GM12873 (cell line): ENCODE measurements at regions not wholly inside any gene's neighbourhood (a gene's known extent, or its start where the extent isn't known, plus 50 kb on each side); places are given as distances from the start of the nearest gene placed in this dataset.

Experiments used
- TF ChIP-seq, protein P1 (sequence below): IDR thresholded peaks from 2 replicates; pipeline ENCODE4 v1.5.1; 2012; ENCODE audit warnings: low read depth, mild to moderate bottlenecking, moderate library complexity, low read length, control low read depth; ENCODE audit not compliant: insufficient read depth; ENCODE audit errors: missing control alignments

DNA sequence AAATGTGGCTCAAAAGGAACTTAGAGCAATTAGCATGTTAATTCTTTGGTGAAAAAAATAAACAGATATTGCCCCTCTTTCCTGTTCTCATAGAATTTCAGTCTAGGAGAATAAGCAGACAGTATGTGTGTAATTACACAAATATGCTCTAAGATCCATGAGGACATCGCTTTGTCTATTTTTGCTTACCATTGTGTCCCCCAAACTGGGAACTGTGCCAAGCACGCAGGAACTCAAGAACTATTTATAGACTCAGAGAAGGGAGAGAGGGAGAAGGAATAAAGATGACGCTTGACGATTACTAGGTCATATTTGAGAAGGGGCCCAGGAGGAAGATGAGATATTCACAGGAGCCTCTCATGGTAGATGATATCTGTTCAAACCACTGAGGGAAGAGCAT, 692.6 kb downstream of the RAB28 start:
- TF ChIP-seq, protein P1, sequence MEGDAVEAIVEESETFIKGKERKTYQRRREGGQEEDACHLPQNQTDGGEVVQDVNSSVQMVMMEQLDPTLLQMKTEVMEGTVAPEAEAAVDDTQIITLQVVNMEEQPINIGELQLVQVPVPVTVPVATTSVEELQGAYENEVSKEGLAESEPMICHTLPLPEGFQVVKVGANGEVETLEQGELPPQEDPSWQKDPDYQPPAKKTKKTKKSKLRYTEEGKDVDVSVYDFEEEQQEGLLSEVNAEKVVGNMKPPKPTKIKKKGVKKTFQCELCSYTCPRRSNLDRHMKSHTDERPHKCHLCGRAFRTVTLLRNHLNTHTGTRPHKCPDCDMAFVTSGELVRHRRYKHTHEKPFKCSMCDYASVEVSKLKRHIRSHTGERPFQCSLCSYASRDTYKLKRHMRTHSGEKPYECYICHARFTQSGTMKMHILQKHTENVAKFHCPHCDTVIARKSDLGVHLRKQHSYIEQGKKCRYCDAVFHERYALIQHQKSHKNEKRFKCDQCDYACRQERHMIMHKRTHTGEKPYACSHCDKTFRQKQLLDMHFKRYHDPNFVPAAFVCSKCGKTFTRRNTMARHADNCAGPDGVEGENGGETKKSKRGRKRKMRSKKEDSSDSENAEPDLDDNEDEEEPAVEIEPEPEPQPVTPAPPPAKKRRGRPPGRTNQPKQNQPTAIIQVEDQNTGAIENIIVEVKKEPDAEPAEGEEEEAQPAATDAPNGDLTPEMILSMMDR: no peak

DNA sequence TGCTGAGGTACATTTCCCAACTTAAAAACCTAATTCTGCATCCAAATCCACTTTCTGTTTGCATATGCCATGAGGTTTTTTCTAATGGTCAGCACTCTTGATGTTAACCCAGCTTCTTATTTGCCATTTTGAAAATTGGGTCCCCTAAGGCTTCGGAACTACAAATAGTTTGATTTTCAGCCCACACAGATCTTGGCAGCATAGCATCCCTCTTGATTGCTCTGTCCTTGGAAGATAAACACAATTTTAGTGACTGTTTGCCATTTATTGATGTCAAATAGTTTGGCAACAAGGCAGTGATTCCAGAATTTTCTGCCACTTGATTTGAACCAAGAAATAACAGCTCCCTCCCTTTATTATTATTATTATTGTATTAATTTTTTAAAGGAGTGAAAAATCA, 696.9 kb downstream of the RAB28 start:
- TF ChIP-seq, protein P1: no peak

DNA sequence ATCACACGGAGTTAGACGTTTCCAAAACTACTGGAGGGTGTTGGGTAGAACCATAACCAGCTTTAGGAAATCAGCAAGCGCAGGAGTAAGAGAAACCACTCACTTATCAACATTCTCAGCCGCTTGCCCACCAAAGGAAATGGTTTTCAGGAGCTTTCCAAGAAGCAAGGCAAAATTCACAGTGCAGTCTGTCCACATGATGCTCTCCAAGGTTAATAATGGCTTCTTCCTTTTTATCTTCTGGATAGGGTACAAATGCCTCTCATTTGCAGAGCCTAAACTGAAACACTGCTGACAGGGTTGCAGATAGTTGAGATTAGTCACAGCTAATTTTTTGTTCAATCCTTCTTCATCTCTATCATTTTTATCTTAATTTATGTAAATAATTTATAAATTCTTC, 705.4 kb downstream of the RAB28 start:
- TF ChIP-seq, protein P1: no peak

DNA sequence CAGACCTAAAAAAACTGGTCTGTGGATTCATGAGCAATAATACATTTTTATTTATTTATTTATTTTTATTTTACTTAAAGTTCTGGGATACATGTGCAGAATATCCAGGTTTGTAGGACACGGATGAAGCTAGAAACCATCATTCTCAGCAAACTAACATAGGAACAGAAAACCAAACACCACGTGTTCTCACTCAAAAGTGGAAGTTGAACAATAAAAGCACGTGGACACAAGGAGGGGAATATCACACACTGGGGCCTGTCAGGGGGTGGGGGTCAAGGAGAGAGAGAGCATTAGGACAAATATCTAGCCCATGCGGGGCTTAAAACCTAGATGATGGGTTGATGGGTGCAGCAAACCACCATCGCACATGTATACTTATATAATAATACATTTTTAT, 705.9 kb downstream of the RAB28 start:
- TF ChIP-seq, protein P1: no peak

DNA sequence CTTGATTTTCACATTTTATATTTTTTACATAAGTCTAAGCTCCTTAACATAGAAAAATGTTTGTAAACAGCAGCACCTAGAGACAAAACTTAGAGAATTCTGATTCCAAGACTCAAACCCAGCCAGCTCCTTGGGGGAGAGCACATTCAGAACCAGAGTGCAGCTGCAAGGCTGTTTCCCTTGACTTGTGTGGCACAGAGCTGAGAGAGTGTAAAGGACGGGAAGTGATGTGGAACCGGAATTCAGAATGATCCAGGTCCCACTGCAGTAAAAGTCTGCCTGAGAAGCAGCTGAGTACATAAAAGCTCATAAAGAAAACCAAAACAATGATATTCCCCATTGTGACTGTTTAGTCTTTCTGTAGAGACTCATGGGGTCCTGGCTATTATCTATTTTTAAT, 713.8 kb downstream of the RAB28 start:
- TF ChIP-seq, protein P1: no peak

DNA sequence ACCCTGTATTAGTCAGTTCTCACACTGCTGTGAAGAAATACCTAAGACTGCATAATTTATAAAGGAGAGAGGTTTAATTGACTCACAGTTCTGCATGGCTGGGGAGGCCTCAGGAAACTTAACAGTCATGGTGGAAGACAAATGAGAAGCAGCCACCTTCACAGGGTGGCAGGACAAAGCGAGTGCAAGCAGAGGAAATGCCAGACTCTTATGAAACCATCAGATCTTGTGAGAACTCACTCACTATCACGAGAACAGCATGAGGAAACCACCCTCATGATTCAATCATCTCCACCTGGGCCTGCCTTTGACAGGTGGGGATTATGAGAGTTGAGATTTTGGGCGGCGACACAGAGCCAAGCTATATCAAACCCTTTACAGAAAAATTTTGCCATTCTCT, 722.4 kb downstream of the RAB28 start:
- TF ChIP-seq, protein P1: no peak

DNA sequence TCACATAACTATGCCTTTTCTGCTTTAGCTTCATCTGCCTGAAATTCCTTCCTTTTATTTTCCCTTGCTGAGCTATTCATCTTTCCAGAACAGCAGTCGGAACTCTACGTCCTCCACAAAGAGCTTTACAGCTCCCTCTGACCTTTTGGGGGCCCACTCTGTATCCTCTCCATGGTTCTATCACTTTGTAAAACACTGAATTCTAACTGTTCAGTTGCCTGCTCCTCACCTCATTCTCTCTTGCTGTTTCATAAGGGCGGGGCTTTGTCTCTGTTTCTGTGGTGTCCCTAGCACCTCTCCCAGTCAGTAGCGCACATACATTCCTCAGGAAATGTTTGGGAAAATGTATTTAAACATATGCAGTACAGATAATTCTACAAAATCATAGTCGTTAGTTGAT, 737.0 kb downstream of the RAB28 start:
- TF ChIP-seq, protein P1: no peak
